Esophagus squamous epithelium (tissue), 4 donors: ENCODE measurements at regions not wholly inside any gene's neighbourhood (a gene's known extent, or its start where the extent isn't known, plus 50 kb on each side); places are given as distances from the start of the nearest gene placed in this dataset.

Source experiments
- CTCF ChIP-seq, 6 experiments: fragments of 450-650 bp in 4 of 6; fragments of 200-600 bp in 2 of 6; sonication (generic) in 2 of 6; IDR thresholded peaks; one replicate each; pipeline ENCODE4 v1.5.1; 2016 to 2019; ENCODE audit warnings: antibody characterized with exemption in 6 of 6, mild to moderate bottlenecking in 4 of 6, moderate library complexity in 4 of 6
- POLR2A ChIP-seq, 4 donors: fragments of 450-650 bp; IDR thresholded peaks; one replicate each; pipeline ENCODE4 v1.6.1; 2017; ENCODE audit warnings: antibody characterized with exemption in 4 of 4, mild to moderate bottlenecking in 4 of 4, moderate library complexity in 3 of 4

- TF ChIP-seq CTCF (IDR thresholded peaks at IDR 0.05), result no peak
- no peak for TF ChIP-seq POLR2A (IDR thresholded peaks at IDR 0.05)
Measured at GRCh38 chr1:178649582-178650350, 75.3 kb upstream of the RALGPS2 start.
